K562 (cell line): ENCODE measurements at regions not wholly inside any gene's neighbourhood (a gene's known extent, or its start where the extent isn't known, plus 50 kb on each side); places are given as distances from the start of the nearest gene placed in this dataset.

Experiments used
- ATAC-seq: fragments of 200-7000 bp; cut with Tn5 transposase; 3 replicates; pipeline ENCODE4 v1.9.1; 2020; ENCODE audit warnings: moderate library complexity
- BruUV-seq: library from RNA; stranded (reverse); fragments of 400-500 nt; replicated peaks from 2 replicates; lab custom pipeline; 2021; lab: Mats Ljungman, UMichigan
- CTCF ChIA-PET: fragments of 300-600 bp; formaldehyde crosslinking; extraction: SDS; loops from one replicate; lab custom pipeline; 2021; ENCODE audit warnings: low intra/inter-chr PET ratio; lab: Yijun Ruan, JAX
- POLR2A ChIA-PET: fragments of 300-600, 350-650 bp; sonication (Branson Sonifier 250); formaldehyde crosslinking; extraction: SDS; loops from one replicate; lab custom pipeline; 2021; ENCODE audit warnings: antibody characterized with exemption, inconsistent platforms; lab: Yijun Ruan, JAX
- DNase-seq, 4 experiments: peaks; one replicate each; pipeline versions ENCODE4 v3.0.0 to v3.0.0-alpha.2; 2011 to 2018; ENCODE audit warnings: low spot score in 3 of 4, mixed read lengths in 3 of 4; ENCODE audit errors: extremely low read depth in 1 of 4
- FAIRE-seq: peaks from 2 replicates; lab custom pipeline; 2011; peaks lifted over from hg19 to GRCh38; lab: Jason Lieb, UNC
- H2AFZ ChIP-seq: 2 replicates; pipeline ENCODE4 v1.6.0; 2011; ENCODE audit warnings: low read depth, low read length, control low read depth, inconsistent platforms
- H3K27ac ChIP-seq: fragments of 200-600 bp; 3 replicates; pipeline ENCODE4 v1.8.0; 2011; ENCODE audit warnings: low read depth, mild to moderate bottlenecking, control low read depth, inconsistent platforms, low read length, moderate library complexity, mixed read lengths; ENCODE audit errors: extremely low read depth
- H3K27me3 ChIP-seq, 2 experiments: fragments of 300-600 bp in 1 of 2; 2 replicates in 1 of 2; 3 replicates in 1 of 2; pipeline versions ENCODE4 v1.6.0 to v1.8.0; 2011; ENCODE audit warnings: inconsistent platforms in 2 of 2, low read length in 2 of 2, mild to moderate bottlenecking in 1 of 2, mixed read lengths in 1 of 2, moderate library complexity in 1 of 2; ENCODE audit not compliant: control insufficient read depth in 2 of 2, insufficient read depth in 2 of 2
- H3K36me3 ChIP-seq: fragments of 300-600 bp; 3 replicates; pipeline ENCODE4 v1.8.0; 2011; ENCODE audit warnings: mild to moderate bottlenecking, low read length, inconsistent platforms; ENCODE audit not compliant: control insufficient read depth, insufficient read depth
- H3K4me1 ChIP-seq, 2 experiments: fragments of 200-600 bp in 1 of 2; replicated peaks in 1 of 2; 2 replicates in 1 of 2; 3 replicates in 1 of 2; pipeline versions ENCODE4 v1.5.1 to v1.8.0; 2011; ENCODE audit warnings: inconsistent platforms in 2 of 2, low read length in 2 of 2, mild to moderate bottlenecking in 1 of 2, mixed read lengths in 1 of 2, moderate library complexity in 1 of 2; ENCODE audit not compliant: control insufficient read depth in 2 of 2, insufficient read depth in 2 of 2
- H3K4me2 ChIP-seq: 2 replicates; pipeline ENCODE4 v1.6.1; 2011; ENCODE audit warnings: low read length, control low read depth, inconsistent platforms, mixed read lengths; ENCODE audit not compliant: insufficient read depth
- H3K4me3 ChIP-seq: fragments of 200-600 bp; sonication (generic), shearing (Covaris generic); 2 replicates; pipeline ENCODE4 v1.5.1; 2016; ENCODE audit warnings: control low read depth, inconsistent platforms
- H3K79me2 ChIP-seq: fragments of 200-600 bp; 3 replicates; pipeline ENCODE4 v1.8.0; 2011; ENCODE audit warnings: low read length, inconsistent platforms; ENCODE audit not compliant: control insufficient read depth, insufficient read depth
- H3K9ac ChIP-seq, 2 experiments: 2 replicates each; pipeline versions ENCODE4 v1.6.0 to v1.6.1; 2011; ENCODE audit warnings: low read depth in 2 of 2, low read length in 2 of 2, control low read depth in 1 of 2, inconsistent platforms in 1 of 2, mild to moderate bottlenecking in 1 of 2, mixed read lengths in 1 of 2; ENCODE audit not compliant: insufficient read depth in 1 of 2
- H3K9me1 ChIP-seq: one replicate; pipeline ENCODE4 v1.6.0; 2011; ENCODE audit warnings: inconsistent platforms, mild to moderate bottlenecking, low read length, moderate library complexity; ENCODE audit not compliant: control insufficient read depth, insufficient read depth
- H3K9me3 ChIP-seq: replicated peaks from 2 replicates; pipeline ENCODE4 v1.5.1; 2011; ENCODE audit warnings: low read depth, low read length, inconsistent platforms; ENCODE audit not compliant: control insufficient read depth, insufficient read depth
- H4K20me1 ChIP-seq: replicated peaks from 2 replicates; pipeline ENCODE4 v1.6.1; 2011; ENCODE audit warnings: low read length, inconsistent platforms, mixed read lengths; ENCODE audit not compliant: control insufficient read depth, insufficient read depth
- ARNT ChIP-seq, 2 experiments: fragments of 450-650 bp; IDR thresholded peaks; 2 replicates each; pipeline ENCODE4 v1.6.1; 2016; ENCODE audit warnings: mild to moderate bottlenecking in 1 of 2
- CBX1 ChIP-seq: sonication (generic); IDR thresholded peaks from 2 replicates; pipeline ENCODE4 v1.6.1; 2016; ENCODE audit warnings: antibody characterized with exemption, low read depth, mild to moderate bottlenecking
- CHD1 ChIP-seq: fragments of 200-600 bp; sonication (generic); IDR thresholded peaks from one replicate; pipeline ENCODE4 v1.6.1; 2012; ENCODE audit warnings: mild to moderate bottlenecking, moderate library complexity, low read length, inconsistent platforms
- CTCF ChIP-seq, 3 experiments: IDR thresholded peaks in 2 of 3; conservative IDR thresholded peaks in 1 of 3; 2 replicates each; pipeline ENCODE4 v1.5.1; 2011 to 2012; ENCODE audit warnings: low read length in 3 of 3, mild to moderate bottlenecking in 3 of 3, control low read depth in 2 of 3, improper control_type of control experiment in 1 of 3, inconsistent platforms in 1 of 3, low read depth in 1 of 3, mixed read lengths in 1 of 3, moderate library complexity in 1 of 3; ENCODE audit not compliant: insufficient read depth in 2 of 3
- HDAC1 ChIP-seq, 2 experiments: fragments of 450-650 bp; IDR thresholded peaks; 2 replicates each; pipeline ENCODE4 v1.6.1; 2016 to 2017; ENCODE audit warnings: inconsistent platforms in 1 of 2, mild to moderate bottlenecking in 1 of 2, moderate library complexity in 1 of 2
- ILK ChIP-seq: fragments of 450-650 bp; IDR thresholded peaks from 2 replicates; pipeline ENCODE4 v1.6.1; 2016; ENCODE audit warnings: missing genetic modification characterization, low read depth, mild to moderate bottlenecking, missing compliant biosample characterization, moderate library complexity, borderline replicate concordance
- NBN ChIP-seq: fragments of 450-650 bp; IDR thresholded peaks from 2 replicates; pipeline ENCODE4 v1.6.1; 2016; ENCODE audit warnings: low read depth, mild to moderate bottlenecking
- NCOA1 ChIP-seq: fragments of 450-650 bp; IDR thresholded peaks from 2 replicates; pipeline ENCODE4 v1.6.1; 2016; ENCODE audit warnings: low read depth
- NFE2L1 ChIP-seq: fragments of 450-650 bp; IDR thresholded peaks from 2 replicates; pipeline ENCODE4 v1.6.1; 2016; ENCODE audit warnings: missing genetic modification characterization, low read depth, mild to moderate bottlenecking, missing compliant biosample characterization, moderate library complexity, borderline replicate concordance
- RAD21 ChIP-seq, 2 experiments: fragments of 250-450 bp in 1 of 2; fragments of 450-650 bp in 1 of 2; sonication (Bioruptor Pico) in 1 of 2; formaldehyde crosslinking in 1 of 2; IDR thresholded peaks in 1 of 2; conservative IDR thresholded peaks in 1 of 2; 2 replicates each; pipeline versions ENCODE4 v1.4.0 to v1.8.0; 2020 to 2022; ENCODE audit warnings: mild to moderate bottlenecking in 2 of 2, moderate library complexity in 1 of 2
- SMARCC2 ChIP-seq: fragments of 450-650 bp; IDR thresholded peaks from 2 replicates; pipeline ENCODE4 v1.6.1; 2017; ENCODE audit warnings: antibody characterized with exemption, moderate library complexity, mild to moderate bottlenecking, low read depth
- SMC3 ChIP-seq: conservative IDR thresholded peaks from 2 replicates; pipeline ENCODE4 v1.6.1; 2011; ENCODE audit warnings: low read depth, low read length, improper control_type of control experiment; ENCODE audit not compliant: insufficient read depth
- STAG1 ChIP-seq: sonication (generic); formaldehyde crosslinking; IDR thresholded peaks from 2 replicates; pipeline ENCODE4 v1.5.0; 2020; ENCODE audit warnings: missing genetic modification reagents, borderline replicate concordance
- ZZZ3 ChIP-seq: fragments of 450-650 bp; IDR thresholded peaks from 2 replicates; pipeline ENCODE4 v1.6.1; 2016; ENCODE audit warnings: antibody characterized with exemption, mild to moderate bottlenecking, moderate library complexity
- WGBS: fragments of 100-300 bp; shearing (Covaris generic); methylation state at CpG from one replicate; pipeline ENCODE4 v1.1.6; 2016; ENCODE audit warnings: low coverage, mixed read lengths; ENCODE audit not compliant: insufficient coverage; ENCODE audit errors: missing lambda C conversion rate; 5-methylcytosine and 5-hydroxymethylcytosine counted together
- in situ Hi-C: fragments of 300-500 bp; cut with MboI; formaldehyde crosslinking; loops from 4 replicates; pipeline ENCODE4 v1.15.0; 2018; ENCODE audit warnings: inconsistent platforms, mixed read lengths
- intact Hi-C: fragments of 100-400 bp; cut with micrococcal nuclease; formaldehyde crosslinking; loops from 2 replicates; pipeline ENCODE4 v1.14.2; 2022

- H3K27me3 ChIP-seq: peaks cover 0 to 6% of the 10 kb centered on the region in 2 experiments; a peak in 2 of 5 replicates
- H3K9me1 ChIP-seq: no peaks in the 10 kb centered on the region
- H3K9me3 ChIP-seq: no peaks in the 10 kb centered on the region
- DNase-seq (no peak), FAIRE-seq (no peak), ATAC-seq (no peak)
- H2AFZ ChIP-seq: no peak overlapping the region
- ChIA-PET CTCF (interaction anchor here (0.7 kb wide), 1 partner anchor 1149 kb away, joined by 3 read pairs; no protein-coding TSS in a partner anchor), POLR2A (no interaction called here)
- TF ChIP-seq ZZZ3 (no peak), SMARCC2 (no peak), NFE2L1 (tag) (no peak), CBX1 (no peak), STAG1 (no peak)
- no peak overlapping the region for H3K4me2 ChIP-seq
- WGBS: 13% methylated on average over 2 of the region's 2 CpGs
- no peaks in the 10 kb centered on the region for H3K79me2 ChIP-seq
- H4K20me1 ChIP-seq: no peaks in the 10 kb centered on the region
- H3K4me3 ChIP-seq: no peak overlapping the region
- H3K4me1 ChIP-seq: no peaks in the 10 kb centered on the region
- H3K36me3 ChIP-seq: no peaks in the 10 kb centered on the region
- intact Hi-C loops: no loop called here
- H3K27ac ChIP-seq: no peak overlapping the region
- no TSS peak for BruUV-seq
- H3K9ac ChIP-seq: no peak overlapping the region
- in situ Hi-C loops: no loop called here
Measured at GRCh38 chr10:118845776-118846175, 91.0 kb upstream of the CACUL1 start.

GRCh38 chr10:118850418-118851061 lies 95.8 kb upstream of the CACUL1 start:
- ChIA-PET POLR2A (interaction anchor here (0.6 to 0.9 kb wide), 3 partner anchors 19 to 287 kb away, joined by 3 to 7 read pairs (median 4); no protein-coding TSS in a partner anchor), CTCF (interaction anchor here (1.2 kb wide), 1 partner anchor 282 kb away, joined by 7 read pairs; no protein-coding TSS in a partner anchor)
- in situ Hi-C loops: no loop called here
- intact Hi-C loops: loop anchor here (5.0 kb wide), 1 partner anchor 283 kb away; no protein-coding TSS in a partner anchor
- H3K9me3 ChIP-seq: no peaks in the 10 kb centered on the region
- H2AFZ ChIP-seq: no peak overlapping the region
- WGBS: 0% methylated on average over 3 of the region's 3 CpGs
- peak; percentile 32 to 68 (median 44) for DNase-seq
- ATAC-seq: peak; percentile 82
- peaks cover 0 to 6% of the 10 kb centered on the region in 2 experiments; a peak in 2 of 5 replicates for H3K27me3 ChIP-seq
- no peaks in the 10 kb centered on the region for H3K9me1 ChIP-seq
- no peak overlapping the region for H3K27ac ChIP-seq
- FAIRE-seq: no peak
- no peaks in the 10 kb centered on the region for H3K79me2 ChIP-seq
- BruUV-seq: no TSS peak
- no peak overlapping the region for H3K9ac ChIP-seq
- H4K20me1 ChIP-seq: no peaks in the 10 kb centered on the region
- H3K4me1 ChIP-seq: no peaks in the 10 kb centered on the region
- H3K36me3 ChIP-seq: no peaks in the 10 kb centered on the region
- H3K4me2 ChIP-seq: no peak overlapping the region
- no peak overlapping the region for H3K4me3 ChIP-seq
- peak; percentile 79 for TF ChIP-seq SMC3
- TF ChIP-seq NBN: no peak
- peak in 1 of 2 experiments; percentile 67; a peak in 3 of 4 replicates for TF ChIP-seq RAD21 (CRISPR knock-in tag; conservative IDR thresholded peaks at IDR 0.05 in 1 of 2, IDR thresholded peaks at IDR 0.05 in 1 of 2)
- TF ChIP-seq HDAC1 (IDR thresholded peaks at IDR 0.05): no peak
- peak; percentile 68 to 76 (median 70) for TF ChIP-seq CTCF (IDR thresholded peaks at IDR 0.05 in 2 of 3, conservative IDR thresholded peaks at IDR 0.05 in 1 of 3; ENCODE audit: insufficient read depth in 2 of 3, low read depth in 1 of 3, low read length in 3 of 3)
- no peak for TF ChIP-seq ARNT (IDR thresholded peaks at IDR 0.05)
- no peak for TF ChIP-seq CHD1
- no peak for TF ChIP-seq ILK (tag)
- no peak for TF ChIP-seq NCOA1
